Neutrophil (primary cell): ENCODE measurements at regions not wholly inside any gene's neighbourhood (a gene's known extent, or its start where the extent isn't known, plus 50 kb on each side); places are given as distances from the start of the nearest gene placed in this dataset.

Experiments
- H3K27ac ChIP-seq: fragments of 200-600 bp; sonication (generic); 2 replicates; pipeline ENCODE4 v1.5.1; 2016; ENCODE audit warnings: mild to moderate bottlenecking, moderate library complexity
- H3K27me3 ChIP-seq: fragments of 200-600 bp; sonication (generic); 2 replicates; pipeline ENCODE4 v1.6.0; 2016; ENCODE audit warnings: mild to moderate bottlenecking
- H3K36me3 ChIP-seq: fragments of 200-600 bp; sonication (generic); 2 replicates; pipeline ENCODE4 v1.5.1; 2017
- H3K4me1 ChIP-seq, 2 experiments: fragments of 200-600 bp in 1 of 2; sonication (generic) in 1 of 2; 1 replicate in 1 of 2; 2 replicates in 1 of 2; pipeline versions ENCODE4 v1.5.1 to v1.6.1; 2013 to 2016; ENCODE audit warnings: low read depth in 1 of 2, low read length in 1 of 2, mild to moderate bottlenecking in 1 of 2, moderate library complexity in 1 of 2; ENCODE audit not compliant: control insufficient read depth in 1 of 2, insufficient read depth in 1 of 2
- H3K4me3 ChIP-seq, 2 experiments: fragments of 200-600 bp in 1 of 2; sonication (generic) in 1 of 2; 1 replicate in 1 of 2; 2 replicates in 1 of 2; pipeline ENCODE4 v1.5.1; 2013 to 2016; ENCODE audit warnings: low read depth in 1 of 2, low read length in 1 of 2, mild to moderate bottlenecking in 1 of 2, moderate library complexity in 1 of 2
- H3K9me3 ChIP-seq: fragments of 200-600 bp; sonication (generic); 2 replicates; pipeline ENCODE4 v1.5.1; 2016
- CTCF ChIP-seq: fragments of 200-600 bp; sonication (generic); IDR thresholded peaks from 2 replicates; pipeline ENCODE4 v1.5.1; 2016; ENCODE audit warnings: antibody characterized with exemption

GRCh38 chr1:239547987-239548386, 161.6 kb downstream of the CHRM3 start:
- no peaks in the 10 kb centered on the region for H3K9me3 ChIP-seq
- no peak overlapping the region for H3K27ac ChIP-seq
- no peaks in the 10 kb centered on the region for H3K4me1 ChIP-seq
- H3K36me3 ChIP-seq, result no peaks in the 10 kb centered on the region
- no peak overlapping the region for H3K4me3 ChIP-seq
- TF ChIP-seq CTCF, result no peak
- no peaks in the 10 kb centered on the region for H3K27me3 ChIP-seq

GRCh38 chr1:239550178-239550577, 163.8 kb downstream of the CHRM3 start:
- no peaks in the 10 kb centered on the region for H3K9me3 ChIP-seq
- no peak for TF ChIP-seq CTCF
- H3K36me3 ChIP-seq, result no peaks in the 10 kb centered on the region
- no peaks in the 10 kb centered on the region for H3K4me1 ChIP-seq
- no peaks in the 10 kb centered on the region for H3K27me3 ChIP-seq
- no peak overlapping the region for H3K27ac ChIP-seq
- H3K4me3 ChIP-seq, result no peak overlapping the region

- H3K4me3 ChIP-seq, result no peak overlapping the region
- H3K27ac ChIP-seq, result no peak overlapping the region
- H3K27me3 ChIP-seq, result no peaks in the 10 kb centered on the region
- H3K36me3 ChIP-seq, result no peaks in the 10 kb centered on the region
- no peaks in the 10 kb centered on the region for H3K9me3 ChIP-seq
- TF ChIP-seq CTCF, result no peak
- no peaks in the 10 kb centered on the region for H3K4me1 ChIP-seq
Measured at GRCh38 chr1:239555350-239555749, 169.0 kb downstream of the CHRM3 start.

GRCh38 chr1:239558559-239558958, 172.2 kb downstream of the CHRM3 start:
- no peak for TF ChIP-seq CTCF
- H3K4me3 ChIP-seq, result no peak overlapping the region
- no peaks in the 10 kb centered on the region for H3K27me3 ChIP-seq
- H3K4me1 ChIP-seq, result no peaks in the 10 kb centered on the region
- H3K27ac ChIP-seq, result no peak overlapping the region
- H3K9me3 ChIP-seq, result no peaks in the 10 kb centered on the region
- H3K36me3 ChIP-seq, result no peaks in the 10 kb centered on the region

- H3K4me3 ChIP-seq, result no peak overlapping the region
- H3K27me3 ChIP-seq, result no peaks in the 10 kb centered on the region
- H3K27ac ChIP-seq, result no peak overlapping the region
- H3K4me1 ChIP-seq, result no peaks in the 10 kb centered on the region
- H3K9me3 ChIP-seq, result no peaks in the 10 kb centered on the region
- no peak for TF ChIP-seq CTCF
- no peaks in the 10 kb centered on the region for H3K36me3 ChIP-seq
Measured at GRCh38 chr1:239558991-239559390, 172.6 kb downstream of the CHRM3 start.

- H3K36me3 ChIP-seq, result no peaks in the 10 kb centered on the region
- H3K27ac ChIP-seq, result no peak overlapping the region
- no peaks in the 10 kb centered on the region for H3K4me1 ChIP-seq
- no peaks in the 10 kb centered on the region for H3K27me3 ChIP-seq
- H3K9me3 ChIP-seq, result no peaks in the 10 kb centered on the region
- H3K4me3 ChIP-seq, result no peak overlapping the region
- no peak for TF ChIP-seq CTCF
Measured at GRCh38 chr1:239560921-239561320, 174.6 kb downstream of the CHRM3 start.
